HCT116 (cell line): ENCODE measurements at regions not wholly inside any gene's neighbourhood (a gene's known extent, or its start where the extent isn't known, plus 50 kb on each side); places are given as distances from the start of the nearest gene placed in this dataset.

Source experiments
- ATAC-seq: fragments of 200-7000 bp; cut with Tn5 transposase; 2 replicates; pipeline ENCODE4 v1.9.1; 2020; ENCODE audit warnings: mild to moderate bottlenecking, moderate library complexity
- BruUV-seq: library from RNA; stranded (reverse); fragments of 400-500 nt; replicated peaks from 2 replicates; lab custom pipeline; 2021; lab: Mats Ljungman, UMichigan
- CTCF ChIA-PET: fragments of 300-600 bp; sonication (Branson Sonifier 250); formaldehyde crosslinking; loops from one replicate; lab custom pipeline; 2021; ENCODE audit warnings: antibody characterized with exemption; lab: Charles Lee
- POLR2A ChIA-PET: fragments of 300-600, 350-600 bp; sonication (Branson Sonifier 250); formaldehyde crosslinking; loops from one replicate; lab custom pipeline; 2021; ENCODE audit warnings: antibody characterized with exemption; lab: Charles Lee
- RAD21 ChIA-PET, 2 experiments: fragments of 300-600 bp; sonication (Branson Sonifier 250); formaldehyde crosslinking; loops; one replicate each; lab custom pipeline; 2023; ENCODE audit warnings: low total read pairs in 2 of 2; ENCODE audit not compliant: uncharacterized antibody in 2 of 2, unreplicated experiment in 2 of 2, low non-redundant PET in 1 of 2; lab: Charles Lee
- DNase-seq: peaks from one replicate; pipeline ENCODE4 v3.0.0-alpha.2; 2010; ENCODE audit warnings: low read depth, low spot score
- H2AFZ ChIP-seq: fragments of 200-600 bp; shearing (Covaris generic), sonication (generic); 2 replicates; pipeline ENCODE4 v1.6.1; 2017; ENCODE audit warnings: low read depth, mixed run types, mixed read lengths, antibody characterized with exemption, low read length; ENCODE audit not compliant: poor library complexity, severe bottlenecking
- H3K27ac ChIP-seq: 2 replicates; pipeline ENCODE4 v1.5.1; 2012; ENCODE audit warnings: low read depth, low read length
- H3K27me3 ChIP-seq: fragments of 200-600 bp; sonication (generic); 2 replicates; pipeline ENCODE4 v1.6.1; 2016; ENCODE audit warnings: mixed run types, low read length, mixed read lengths; ENCODE audit not compliant: insufficient read depth
- H3K36me3 ChIP-seq, 2 experiments: fragments of 200-500 bp in 1 of 2; fragments of 200-600 bp in 1 of 2; sonication (Bioruptor generic) in 1 of 2; sonication (generic) in 1 of 2; 2 replicates each; pipeline versions ENCODE4 v1.5.1 to v1.6.1; 2014 to 2016; ENCODE audit warnings: low read length in 2 of 2, inconsistent platforms in 1 of 2, mixed read lengths in 1 of 2, mixed run types in 1 of 2; ENCODE audit not compliant: insufficient read depth in 2 of 2, control insufficient read depth in 1 of 2
- H3K4me1 ChIP-seq, 2 experiments: fragments of 200-600 bp in 1 of 2; sonication (generic) in 1 of 2; 2 replicates each; pipeline versions ENCODE4 v1.5.1 to v1.6.1; 2012 to 2017; ENCODE audit warnings: low read length in 2 of 2, inconsistent platforms in 1 of 2, mild to moderate bottlenecking in 1 of 2, mixed read lengths in 1 of 2, mixed run types in 1 of 2, moderate library complexity in 1 of 2; ENCODE audit not compliant: insufficient read depth in 2 of 2, control insufficient read depth in 1 of 2
- H3K4me2 ChIP-seq: fragments of 200-600 bp; sonication (generic); 2 replicates; pipeline ENCODE4 v1.6.1; 2017; ENCODE audit warnings: mixed run types, low read length, mixed read lengths
- H3K4me3 ChIP-seq, 2 experiments: fragments of 200-600 bp in 1 of 2; sonication (generic) in 1 of 2; replicated peaks in 1 of 2; 2 replicates each; pipeline ENCODE4 v1.5.1; 2011 to 2016; ENCODE audit warnings: low read length in 2 of 2, control low read depth in 1 of 2, low read depth in 1 of 2, mild to moderate bottlenecking in 1 of 2, mixed read lengths in 1 of 2, mixed run types in 1 of 2
- H3K79me2 ChIP-seq: fragments of 200-600 bp; sonication (generic); 2 replicates; pipeline ENCODE4 v1.6.1; 2017; ENCODE audit warnings: mild to moderate bottlenecking, mixed run types, low read length, moderate library complexity, mixed read lengths; ENCODE audit not compliant: insufficient read depth
- H3K9ac ChIP-seq: fragments of 200-600 bp; sonication (generic); 2 replicates; pipeline ENCODE4 v1.6.1; 2016; ENCODE audit warnings: low read length, mixed read lengths
- H3K9me2 ChIP-seq: fragments of 200-600 bp; sonication (generic), shearing (Covaris generic); 2 replicates; pipeline ENCODE4 v1.6.1; 2017; ENCODE audit warnings: mixed run types, mild to moderate bottlenecking, moderate library complexity; ENCODE audit not compliant: insufficient read depth
- H3K9me3 ChIP-seq, 2 experiments: fragments of 200-500 bp in 1 of 2; fragments of 200-600 bp in 1 of 2; sonication (Bioruptor generic) in 1 of 2; sonication (generic) in 1 of 2; 2 replicates each; pipeline ENCODE4 v1.6.1; 2014 to 2017; ENCODE audit warnings: low read length in 2 of 2, mixed read lengths in 2 of 2, inconsistent platforms in 1 of 2, low read depth in 1 of 2, mild to moderate bottlenecking in 1 of 2, mixed run types in 1 of 2, moderate library complexity in 1 of 2; ENCODE audit not compliant: control insufficient read depth in 1 of 2, insufficient read depth in 1 of 2
- H4K20me1 ChIP-seq: fragments of 200-600 bp; sonication (generic), shearing (Covaris generic); 2 replicates; pipeline ENCODE4 v1.6.1; 2017; ENCODE audit warnings: mixed run types, mild to moderate bottlenecking, moderate library complexity; ENCODE audit not compliant: insufficient read depth
- ATF3 ChIP-seq: IDR thresholded peaks from 2 replicates; pipeline ENCODE4 v1.6.1; 2012
- CEBPB ChIP-seq: IDR thresholded peaks from 2 replicates; pipeline ENCODE4 v1.6.1; 2012; ENCODE audit warnings: low read depth
- FOSL1 ChIP-seq: IDR thresholded peaks from 2 replicates; pipeline ENCODE4 v1.6.1; 2012; ENCODE audit warnings: low read depth
- REST ChIP-seq: IDR thresholded peaks from 2 replicates; pipeline ENCODE4 v1.6.1; 2012; ENCODE audit warnings: low read depth
- intact Hi-C: fragments of 100-400 bp; cut with micrococcal nuclease; formaldehyde crosslinking; loops from 2 replicates; pipeline ENCODE4 v1.10.0; 2022

GRCh38 chr11:76266286-76267100 lies 60.2 kb upstream of the WNT11 start:
- intact Hi-C loops: no loop called here
- ChIA-PET POLR2A (no interaction called here), CTCF (no interaction called here), RAD21 (no interaction called here)
- Histone ChIP-seq H3K4me3 (no peak overlapping the region), H2AFZ (no peak overlapping the region), H3K27ac (no peak overlapping the region), H3K9me3 (no peaks in the 10 kb centered on the region), H3K4me1 (peaks cover 0 to 12% of the 10 kb centered on the region in 2 experiments; a peak in 2 of 4 replicates), H3K27me3 (no peaks in the 10 kb centered on the region), H3K9me2 (no peaks in the 10 kb centered on the region), H4K20me1 (no peaks in the 10 kb centered on the region), H3K9ac (no peak overlapping the region), H3K36me3 (no peaks in the 10 kb centered on the region), H3K4me2 (peak overlapping the region; percentile 36), H3K79me2 (no peaks in the 10 kb centered on the region)
- ATAC-seq: peak; percentile 61
- peak; percentile 10 for DNase-seq
- TF ChIP-seq FOSL1 (peak; percentile 41; the same call in 1 of the 2 replicates), CEBPB (peak; percentile 78), ATF3 (no peak)
- no TSS peak for BruUV-seq

- DNase-seq: no peak
- Histone ChIP-seq H3K36me3 (no peaks in the 10 kb centered on the region), H3K27ac (no peak overlapping the region), H3K79me2 (no peaks in the 10 kb centered on the region), H3K9ac (no peak overlapping the region), H2AFZ (no peak overlapping the region)
- POLR2A ChIA-PET: no interaction called here
- no peak for TF ChIP-seq REST
- TF ChIP-seq, all 23 proteins: peak for 0
- ChIA-PET RAD21 (no interaction called here), CTCF (no interaction called here)
- H3K9me3 ChIP-seq: no peaks in the 10 kb centered on the region
- ATAC-seq: no peak; the same call in 1 of the 2 replicates
- H3K4me3 ChIP-seq: no peak overlapping the region
- peaks cover 0 to 12% of the 10 kb centered on the region in 2 experiments; a peak in 2 of 4 replicates for H3K4me1 ChIP-seq
- peak overlapping the region; percentile 36; the same call in 1 of the 2 replicates for H3K4me2 ChIP-seq
- no peaks in the 10 kb centered on the region for H3K27me3 ChIP-seq
- intact Hi-C loops: no loop called here
- BruUV-seq: no TSS peak
- H3K9me2 ChIP-seq: no peaks in the 10 kb centered on the region
- no peaks in the 10 kb centered on the region for H4K20me1 ChIP-seq
These were observed 59.5 kb upstream of the WNT11 start for GRCh38 chr11:76265771-76266241.
